ENCODE measurements at regions not wholly inside any gene's neighbourhood (a gene's known extent, or its start where the extent isn't known, plus 50 kb on each side); places are given as distances from the start of the nearest gene placed in this dataset.
A peak's percentile ranks its signal among the peaks of the same experiment; 100 is the strongest.

DNA sequence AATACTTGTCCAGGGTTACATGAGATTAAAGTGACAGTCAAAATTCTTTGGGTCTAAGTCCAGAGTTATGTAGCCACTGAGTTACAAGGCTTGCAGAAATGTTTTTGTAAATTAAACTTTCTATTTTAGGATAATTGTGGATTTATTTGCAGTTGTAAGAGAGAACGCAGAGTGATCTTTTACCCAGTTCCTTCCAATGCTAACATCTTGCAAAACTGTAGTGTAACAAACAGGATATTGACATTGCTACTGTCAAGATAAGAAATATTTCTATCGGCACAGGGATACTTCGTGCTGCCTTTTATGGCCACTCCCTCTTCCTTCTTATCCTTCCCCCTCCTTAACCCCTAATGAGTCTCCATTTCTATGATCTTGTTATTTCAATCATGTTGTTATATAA lies 1022.9 kb downstream of the MCTP2 start:
- Mint-ChIP-seq H3K27ac (no peak overlapping the region), H3K9me3 (no peaks in the 10 kb centered on the region), H3K4me3 (no peak overlapping the region), H3K4me1 (no peaks in the 10 kb centered on the region), H3K36me3 (no peaks in the 10 kb centered on the region)
- ATAC-seq (no peak), DNase-seq (ENCODE audit: low spot score in 2 of 2) (no peak)

DNA sequence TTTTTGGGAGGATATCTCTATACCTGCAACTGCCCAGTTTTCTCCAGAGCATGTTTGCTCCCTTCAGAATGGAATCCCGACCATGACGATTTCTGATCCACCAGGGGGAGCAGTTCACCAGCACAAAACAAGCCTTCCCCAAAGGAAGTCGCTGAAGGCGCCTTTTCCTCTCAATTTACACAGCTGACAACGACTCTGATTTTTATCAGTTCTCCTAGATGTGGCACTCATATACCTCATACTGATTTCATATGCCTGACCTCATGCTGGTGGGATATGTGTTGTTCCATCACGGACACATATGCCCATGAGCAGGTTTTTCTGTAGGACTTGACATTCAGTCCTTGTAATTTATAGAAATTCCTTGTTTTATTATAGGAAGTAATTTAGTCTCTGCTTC lies 1028.2 kb downstream of the MCTP2 start:
- H3K9me3 Mint-ChIP-seq: no peaks in the 10 kb centered on the region
- H3K36me3 Mint-ChIP-seq: no peaks in the 10 kb centered on the region
- no peaks in the 10 kb centered on the region for H3K4me1 Mint-ChIP-seq
- H3K27ac Mint-ChIP-seq: no peak overlapping the region
- no peak overlapping the region for H3K4me3 Mint-ChIP-seq
- ATAC-seq (no peak), DNase-seq (ENCODE audit: low spot score in 2 of 2) (peak; percentile 4 to 65)

DNA sequence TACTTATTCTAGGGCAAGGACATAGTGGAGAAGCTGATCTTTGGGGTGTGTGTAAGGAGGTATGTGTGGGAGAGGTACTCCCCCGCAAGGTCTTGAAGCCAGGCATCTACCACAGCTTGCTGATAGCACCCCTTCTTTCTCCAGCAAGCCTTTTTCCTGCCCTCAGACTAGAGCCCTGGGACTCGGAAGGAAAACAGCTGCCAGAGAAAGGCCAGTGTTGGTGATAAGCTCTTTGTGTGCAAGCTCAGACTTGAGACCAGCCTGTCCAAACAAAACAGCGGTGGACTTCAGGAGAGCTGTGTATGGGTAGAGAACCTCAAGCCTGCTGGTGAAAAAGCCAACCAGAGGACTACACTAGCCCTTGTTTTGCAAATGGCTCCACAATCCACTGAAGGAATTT lies 1028.6 kb downstream of the MCTP2 start:
- DNase-seq (ENCODE audit: low spot score in 2 of 2): no peak
- ATAC-seq: no peak
- Mint-ChIP-seq H3K4me3 (no peak overlapping the region), H3K9me3 (no peaks in the 10 kb centered on the region), H3K4me1 (no peaks in the 10 kb centered on the region), H3K36me3 (no peaks in the 10 kb centered on the region), H3K27ac (no peak overlapping the region)

DNA sequence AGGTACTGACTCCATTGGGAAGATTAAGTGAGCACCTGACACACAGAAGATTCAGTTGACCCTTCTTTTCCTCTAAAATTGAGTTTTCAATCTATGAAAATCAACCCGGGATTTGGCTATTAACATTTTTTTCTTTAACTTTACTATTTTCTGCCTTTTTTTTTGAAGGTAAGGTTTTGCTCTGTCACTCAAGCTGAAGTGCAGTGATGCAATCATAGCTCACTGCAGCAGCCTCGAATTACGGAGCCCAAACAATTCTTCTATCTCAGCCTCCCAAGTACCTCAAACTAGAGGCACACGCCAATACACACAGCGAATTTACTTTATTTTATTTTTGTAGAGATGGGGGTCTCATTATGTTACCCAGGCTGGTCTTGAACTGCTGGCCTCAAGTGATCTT lies 1029.5 kb downstream of the MCTP2 start:
- Mint-ChIP-seq H3K9me3 (no peaks in the 10 kb centered on the region), H3K36me3 (no peaks in the 10 kb centered on the region), H3K4me3 (no peak overlapping the region), H3K4me1 (no peaks in the 10 kb centered on the region), H3K27ac (no peak overlapping the region)
- ATAC-seq (no peak), DNase-seq (ENCODE audit: low spot score in 2 of 2) (no peak)

DNA sequence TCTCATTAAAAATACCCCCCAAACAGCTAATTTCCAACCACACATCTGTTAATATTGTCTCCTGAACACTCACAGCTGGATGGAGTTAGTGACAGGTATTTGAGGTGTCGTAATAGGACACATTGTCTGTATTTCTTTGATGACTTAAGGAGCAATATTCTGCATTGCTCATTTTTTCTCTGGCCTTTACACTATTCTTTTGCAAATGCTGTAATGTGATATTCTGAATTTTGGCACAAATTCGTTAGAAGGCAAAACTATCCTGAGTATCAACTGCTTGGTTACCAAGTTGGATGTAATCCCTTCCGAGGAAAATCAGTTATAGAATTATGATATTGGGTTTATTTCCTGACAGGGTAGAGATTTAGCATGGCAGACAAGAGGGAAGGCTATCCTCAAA lies 1030.2 kb downstream of the MCTP2 start:
- H3K9me3 Mint-ChIP-seq: no peaks in the 10 kb centered on the region
- no peak overlapping the region for H3K27ac Mint-ChIP-seq
- no peaks in the 10 kb centered on the region for H3K4me1 Mint-ChIP-seq
- no peak overlapping the region for H3K4me3 Mint-ChIP-seq
- DNase-seq (ENCODE audit: low spot score in 2 of 2) (no peak), ATAC-seq (no peak)
- H3K36me3 Mint-ChIP-seq: no peaks in the 10 kb centered on the region

DNA sequence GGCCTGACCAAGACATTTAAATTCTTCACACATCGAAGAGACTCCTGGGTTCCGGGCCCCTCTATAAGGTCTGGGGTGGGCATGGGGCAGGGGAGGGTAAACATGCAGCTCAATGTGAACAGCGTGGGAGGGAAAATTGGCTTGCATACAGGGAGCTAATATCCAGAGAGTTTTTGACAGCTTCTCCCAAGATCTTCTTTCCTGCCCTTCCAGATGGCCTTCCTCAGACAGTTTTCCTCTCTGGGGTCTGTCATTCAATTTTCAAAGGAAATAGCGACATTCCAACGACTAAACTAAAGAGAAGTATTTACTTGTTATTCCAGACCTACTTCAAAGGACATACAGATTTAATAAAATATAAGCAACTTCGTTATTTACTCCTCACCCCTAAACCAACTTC lies 1030.6 kb downstream of the MCTP2 start:
- Mint-ChIP-seq H3K4me1 (no peaks in the 10 kb centered on the region), H3K4me3 (no peak overlapping the region), H3K9me3 (no peaks in the 10 kb centered on the region), H3K36me3 (no peaks in the 10 kb centered on the region), H3K27ac (no peak overlapping the region)
- no peak for DNase-seq (ENCODE audit: low spot score in 2 of 2)
- no peak for ATAC-seq

DNA sequence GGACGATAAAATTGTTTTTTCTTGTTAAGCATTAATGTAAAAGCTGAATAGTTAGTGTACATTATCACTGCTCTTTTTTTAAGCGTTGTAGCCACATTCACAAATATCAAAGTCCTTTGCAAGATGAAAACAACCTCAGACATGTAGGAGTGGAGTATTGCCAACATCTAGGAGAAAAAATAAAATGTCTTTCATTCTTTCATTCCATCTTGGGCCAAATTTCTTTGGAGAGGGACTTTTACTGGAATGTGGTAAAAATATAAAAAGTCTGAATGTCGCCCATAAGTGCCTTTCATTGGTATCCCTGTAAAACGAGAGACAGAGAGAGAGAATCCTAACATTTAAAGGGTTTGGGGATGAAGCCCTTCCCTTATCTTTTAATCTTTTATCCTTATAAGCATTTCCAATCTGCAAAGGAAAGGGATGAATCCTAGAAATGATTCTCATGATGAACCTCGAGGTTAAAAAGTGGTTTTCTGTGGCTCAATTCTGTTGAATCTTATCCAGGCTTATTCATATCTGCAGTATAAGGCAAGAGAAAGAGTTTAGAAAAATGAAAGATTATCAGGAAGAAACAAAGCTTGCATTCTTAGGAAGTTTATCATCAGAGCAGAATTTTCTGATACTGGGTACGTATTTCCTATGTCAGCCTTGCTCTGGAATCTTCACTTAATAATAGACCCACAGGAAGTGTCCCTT lies 1031.7 kb downstream of the MCTP2 start:
- Mint-ChIP-seq H3K4me3 (no peak overlapping the region), H3K36me3 (no peaks in the 10 kb centered on the region), H3K9me3 (no peaks in the 10 kb centered on the region), H3K27ac (no peak overlapping the region), H3K4me1 (no peaks in the 10 kb centered on the region)
- ATAC-seq (no peak), DNase-seq (ENCODE audit: low spot score in 2 of 2) (no peak)

DNA sequence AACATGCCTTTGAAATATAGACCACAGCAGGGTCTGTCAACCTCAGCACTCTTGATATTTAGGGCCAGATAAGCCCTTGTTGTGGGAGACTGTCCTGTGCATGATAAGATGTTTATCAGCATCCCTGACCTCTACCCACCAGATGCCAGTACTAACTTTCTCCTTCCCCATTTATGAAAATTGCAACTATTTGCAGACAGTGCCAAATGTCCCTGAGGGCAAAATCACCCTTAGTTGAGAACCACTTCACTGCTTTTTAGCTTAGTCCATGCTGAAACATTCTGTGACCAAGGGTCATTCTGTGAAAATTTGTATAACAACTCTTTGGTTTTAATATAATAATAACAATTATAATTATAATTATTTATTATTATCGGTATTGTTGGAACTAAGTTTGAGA lies 1032.4 kb downstream of the MCTP2 start:
- H3K4me1 Mint-ChIP-seq: no peaks in the 10 kb centered on the region
- H3K9me3 Mint-ChIP-seq: no peaks in the 10 kb centered on the region
- H3K4me3 Mint-ChIP-seq: no peak overlapping the region
- H3K27ac Mint-ChIP-seq: no peak overlapping the region
- DNase-seq (ENCODE audit: low spot score in 2 of 2): no peak
- no peaks in the 10 kb centered on the region for H3K36me3 Mint-ChIP-seq
- ATAC-seq: no peak

DNA sequence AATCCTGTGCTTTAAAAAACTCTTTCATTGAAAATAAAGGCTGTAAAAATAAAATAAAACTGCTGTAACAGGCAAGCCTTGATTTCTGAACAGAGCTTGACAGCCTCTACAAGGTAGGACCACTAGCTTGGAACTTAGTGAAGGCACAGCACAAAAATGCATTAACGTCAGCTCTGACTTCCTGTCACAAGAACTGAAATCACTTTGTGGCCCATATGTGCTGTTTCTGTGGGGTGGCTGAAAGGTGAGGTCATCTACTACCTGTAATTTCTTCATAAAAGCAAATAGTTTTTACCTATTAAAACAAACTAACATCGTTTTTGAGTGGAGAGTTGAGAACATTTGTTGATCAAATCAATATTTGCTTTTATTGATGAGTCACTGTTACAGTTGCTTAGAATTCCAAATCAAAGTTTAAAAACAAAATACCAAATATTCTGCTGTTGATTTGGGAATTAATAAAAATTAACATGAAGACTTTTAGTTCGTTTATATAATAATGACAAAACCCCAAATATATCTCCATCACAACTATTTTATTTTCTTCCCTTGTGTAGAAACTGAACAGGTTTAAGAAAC lies 1034.1 kb downstream of the MCTP2 start:
- Mint-ChIP-seq H3K36me3 (no peaks in the 10 kb centered on the region), H3K4me3 (no peak overlapping the region), H3K27ac (no peak overlapping the region), H3K9me3 (no peaks in the 10 kb centered on the region), H3K4me1 (no peaks in the 10 kb centered on the region)
- DNase-seq (ENCODE audit: low spot score in 2 of 2) (no peak), ATAC-seq (no peak)

DNA sequence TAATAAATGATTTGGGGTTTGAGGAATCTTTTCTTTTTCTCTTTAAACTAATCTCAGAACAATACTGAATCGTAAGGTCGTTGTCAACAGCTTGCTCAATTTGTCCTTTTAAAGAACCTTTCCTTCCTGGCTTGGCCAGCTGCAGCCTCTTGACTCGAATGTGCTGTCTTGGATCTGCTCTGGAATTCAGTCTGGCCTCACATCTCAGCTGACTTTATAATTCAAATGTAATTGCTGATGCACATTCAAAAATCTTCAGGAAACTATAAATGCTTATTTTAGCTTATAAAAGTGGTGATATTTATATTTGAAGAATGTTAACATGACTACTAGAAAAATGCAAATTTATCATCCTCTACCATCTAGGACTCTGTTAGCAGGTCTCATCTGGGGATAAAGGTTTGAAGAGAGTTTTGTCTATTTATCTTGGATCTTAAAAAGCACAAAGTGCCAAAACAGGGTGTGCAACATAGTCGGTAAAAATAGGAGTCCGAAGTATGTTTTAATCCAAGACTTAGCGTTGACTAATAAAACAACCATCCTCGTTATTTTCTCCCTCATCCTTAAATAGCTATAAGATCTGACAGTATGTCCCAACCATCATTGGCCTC lies 1035.2 kb downstream of the MCTP2 start:
- Mint-ChIP-seq H3K4me3 (no peak overlapping the region), H3K27ac (no peak overlapping the region), H3K9me3 (no peaks in the 10 kb centered on the region), H3K4me1 (no peaks in the 10 kb centered on the region), H3K36me3 (no peaks in the 10 kb centered on the region)
- no peak for DNase-seq (ENCODE audit: low spot score in 2 of 2)
- no peak for ATAC-seq

DNA sequence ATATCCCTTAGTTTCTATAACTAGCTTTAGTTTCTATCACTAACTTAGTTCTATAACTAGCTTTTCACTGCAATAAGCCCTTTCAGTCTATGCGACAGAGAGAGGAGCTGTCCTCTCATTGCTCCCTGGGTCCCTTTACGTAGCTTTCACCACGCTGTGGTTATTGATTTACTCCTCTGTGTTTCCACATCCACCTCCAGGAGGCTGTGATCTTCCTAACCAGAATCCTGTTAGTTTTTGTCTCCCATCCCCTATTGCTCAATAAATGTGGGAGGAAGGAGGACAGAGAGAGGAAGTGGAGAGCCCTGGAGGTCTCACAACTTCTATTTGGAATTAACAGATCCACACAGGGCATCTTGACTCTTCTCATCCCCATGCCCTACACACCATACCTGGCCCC lies 1036.1 kb downstream of the MCTP2 start:
- Mint-ChIP-seq H3K4me3 (no peak overlapping the region), H3K36me3 (no peaks in the 10 kb centered on the region), H3K27ac (no peak overlapping the region), H3K4me1 (no peaks in the 10 kb centered on the region), H3K9me3 (peaks cover 2% of the 10 kb centered on the region)
- DNase-seq (ENCODE audit: low spot score in 2 of 2) (no peak), ATAC-seq (peak; percentile 28)

DNA sequence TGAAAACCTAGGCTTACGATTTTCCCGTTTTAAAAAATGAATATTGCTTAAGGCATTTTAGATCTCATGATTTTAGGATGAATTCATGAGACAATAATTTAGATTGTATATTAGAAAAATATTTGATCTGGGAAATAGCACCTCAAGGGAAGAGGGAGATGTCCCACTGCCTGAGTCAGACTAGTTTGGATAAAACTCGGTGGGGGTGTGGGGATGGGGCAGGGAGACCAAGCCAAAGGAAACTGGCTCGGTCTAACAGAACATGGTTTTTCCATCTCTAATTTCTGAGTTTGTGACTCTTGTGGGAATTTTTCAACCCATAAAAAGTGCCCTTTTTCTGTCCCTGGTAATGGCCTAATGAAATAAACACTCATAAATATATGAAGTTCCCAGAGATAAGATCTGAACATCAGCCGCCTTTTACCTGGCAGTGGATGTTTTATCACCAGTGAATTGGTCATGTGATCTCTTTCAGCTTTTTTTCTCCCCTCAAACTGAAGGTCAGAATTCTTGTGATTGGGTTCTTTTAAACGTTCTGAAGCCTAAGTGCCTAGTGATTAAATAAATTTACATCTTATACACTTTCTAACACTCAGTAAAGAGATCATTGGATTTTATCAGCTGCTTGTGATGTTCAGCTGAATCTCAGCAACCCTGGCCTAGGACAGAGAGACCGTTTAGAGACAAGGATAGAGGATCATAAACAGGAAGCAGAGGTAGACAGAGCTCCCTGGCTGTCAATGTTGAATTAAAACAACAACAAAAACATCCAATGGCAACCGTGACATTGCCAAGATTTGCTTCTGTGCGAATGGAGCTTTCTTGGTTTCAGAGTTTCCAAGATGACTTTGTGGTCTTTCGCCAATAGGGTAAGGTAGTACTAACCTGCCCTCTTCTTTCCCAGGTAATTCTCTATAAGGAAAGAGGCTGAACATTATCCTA lies 1038.2 kb downstream of the MCTP2 start:
- H3K9me3 Mint-ChIP-seq: peaks cover 9% of the 10 kb centered on the region
- DNase-seq (ENCODE audit: low spot score in 2 of 2) (no peak), ATAC-seq (no peak)
- H3K27ac Mint-ChIP-seq: no peak overlapping the region
- H3K4me3 Mint-ChIP-seq: no peak overlapping the region
- no peaks in the 10 kb centered on the region for H3K4me1 Mint-ChIP-seq
- no peaks in the 10 kb centered on the region for H3K36me3 Mint-ChIP-seq

DNA sequence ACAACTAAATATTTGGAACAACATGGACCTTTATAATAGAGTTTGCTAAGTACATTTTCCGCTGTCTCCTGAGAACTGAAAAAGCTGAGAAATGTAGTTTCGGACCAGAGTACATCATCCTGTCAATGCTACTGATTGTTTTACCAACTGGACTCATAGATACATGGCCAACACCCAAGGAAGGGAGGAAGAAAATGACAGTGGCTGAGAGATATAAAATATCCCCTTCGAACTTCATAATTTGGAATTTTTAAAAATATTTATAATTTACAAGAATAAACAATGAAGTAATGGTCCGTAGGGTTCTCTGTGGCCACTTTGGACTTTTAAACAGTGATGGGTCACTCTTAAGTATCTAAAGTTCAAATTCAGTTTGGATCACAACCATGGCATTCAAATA lies 1042.7 kb downstream of the MCTP2 start:
- Mint-ChIP-seq H3K4me1 (no peaks in the 10 kb centered on the region), H3K9me3 (peaks cover 11% of the 10 kb centered on the region), H3K36me3 (no peaks in the 10 kb centered on the region), H3K27ac (no peak overlapping the region), H3K4me3 (no peak overlapping the region)
- DNase-seq (ENCODE audit: low spot score in 2 of 2) (no peak), ATAC-seq (no peak)

DNA sequence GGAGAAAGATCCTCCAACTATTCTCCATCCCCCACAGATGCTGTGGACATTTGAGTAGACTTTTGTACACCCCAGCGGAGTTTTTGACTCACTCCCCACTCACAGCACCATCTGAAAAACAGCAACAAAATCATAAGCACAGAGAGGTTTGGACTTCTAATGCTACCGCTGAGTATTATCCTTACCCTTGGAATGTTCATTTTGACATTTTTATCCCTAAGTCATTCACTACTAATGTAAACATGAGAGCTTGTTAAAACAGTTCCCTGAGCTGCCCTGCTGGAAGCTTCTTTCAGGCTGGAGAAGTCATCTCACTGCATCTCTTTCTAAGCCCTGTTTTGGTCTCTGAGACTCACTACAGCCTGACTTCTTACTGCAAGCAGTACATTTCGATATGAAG lies 1045.9 kb downstream of the MCTP2 start:
- no peak for DNase-seq (ENCODE audit: low spot score in 2 of 2)
- Mint-ChIP-seq H3K36me3 (no peaks in the 10 kb centered on the region), H3K9me3 (peaks cover 8% of the 10 kb centered on the region)

DNA sequence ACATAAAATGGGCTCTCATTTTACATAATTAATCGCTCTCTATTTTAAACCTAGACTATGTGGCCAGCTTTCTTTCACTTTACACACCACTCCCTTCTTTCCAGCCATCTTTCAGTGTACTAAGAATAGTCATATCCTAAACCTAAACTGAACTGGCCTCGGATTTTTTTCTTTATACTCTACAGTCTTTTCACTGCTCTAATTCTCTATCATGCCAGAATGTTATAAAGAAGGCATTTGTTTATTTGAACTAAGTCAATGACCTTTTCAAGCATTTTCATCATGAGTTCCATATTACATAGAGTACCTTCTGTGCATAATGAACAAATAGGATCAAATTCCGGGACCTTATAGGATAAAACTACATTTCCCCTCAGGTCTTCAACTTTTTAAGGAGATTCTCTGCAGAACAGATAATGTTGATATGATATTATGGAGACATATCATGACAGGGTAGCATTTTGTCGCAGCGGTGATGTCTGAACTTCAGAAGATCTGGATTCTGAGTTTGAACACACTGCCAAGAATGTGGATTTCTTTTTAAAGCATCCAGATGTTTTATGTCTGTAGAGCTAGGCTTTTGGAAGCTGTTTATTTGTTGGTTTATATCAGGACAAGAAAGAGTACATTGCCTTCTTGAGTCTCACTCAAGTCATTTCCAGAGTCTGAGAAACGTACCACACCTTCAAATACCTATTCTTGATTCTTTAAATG lies 1047.3 kb downstream of the MCTP2 start:
- H3K36me3 Mint-ChIP-seq: no peaks in the 10 kb centered on the region
- H3K27ac Mint-ChIP-seq: no peak overlapping the region
- H3K4me1 Mint-ChIP-seq: no peaks in the 10 kb centered on the region
- peaks cover 6% of the 10 kb centered on the region for H3K9me3 Mint-ChIP-seq
- no peak for ATAC-seq
- no peak for DNase-seq (ENCODE audit: low spot score in 2 of 2)
- H3K4me3 Mint-ChIP-seq: no peak overlapping the region

More for the DNA sequence above, 1045.9 kb downstream of the MCTP2 start:
- no peaks in the 10 kb centered on the region for H3K4me1 Mint-ChIP-seq
- no peak for ATAC-seq
- H3K4me3 Mint-ChIP-seq: no peak overlapping the region
- H3K27ac Mint-ChIP-seq: no peak overlapping the region

Data from stimulated activated effector memory CD8-positive, alpha-beta T cell treated with anti-CD3 and anti-CD28 coated beads, Interleukin-12 subunit alpha, Interleukin-12 subunit beta, amount 100 ng/mL, for 72 hours (primary cell).